Jurkat, Clone E6-1 (cell line): ENCODE measurements at regions not wholly inside any gene's neighbourhood (a gene's known extent, or its start where the extent isn't known, plus 50 kb on each side); places are given as distances from the start of the nearest gene placed in this dataset.

ENCODE experiments used
- DNase-seq: peaks from one replicate; pipeline ENCODE4 v3.0.0-alpha.2; 2011; ENCODE audit warnings: low read depth, low spot score
- H3K4me3 ChIP-seq: 2 replicates; pipeline ENCODE4 v1.5.1; 2011; ENCODE audit warnings: mild to moderate bottlenecking, low read length, control low read depth, moderate library complexity

DNA sequence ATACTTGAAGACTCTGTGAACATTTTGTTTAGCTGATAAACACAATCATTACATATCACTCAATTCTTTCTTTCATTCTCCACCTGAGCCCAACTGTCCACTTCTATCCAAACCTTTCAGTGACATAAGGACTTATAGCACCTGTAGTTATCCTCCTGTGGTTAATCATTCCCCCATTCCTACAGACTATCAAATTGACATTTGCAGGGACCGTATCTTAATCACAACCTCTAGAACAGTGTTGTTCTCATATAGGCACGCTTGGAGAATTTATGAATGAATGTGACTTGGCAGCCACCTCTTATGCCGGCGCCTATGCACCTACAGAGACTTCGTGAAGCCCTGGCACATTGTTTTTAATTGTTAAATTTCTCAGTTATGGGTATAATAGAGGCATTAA lies 83.9 kb upstream of the CXADR start:
- DNase-seq, result no peak
- no peak overlapping the region for H3K4me3 ChIP-seq

DNA sequence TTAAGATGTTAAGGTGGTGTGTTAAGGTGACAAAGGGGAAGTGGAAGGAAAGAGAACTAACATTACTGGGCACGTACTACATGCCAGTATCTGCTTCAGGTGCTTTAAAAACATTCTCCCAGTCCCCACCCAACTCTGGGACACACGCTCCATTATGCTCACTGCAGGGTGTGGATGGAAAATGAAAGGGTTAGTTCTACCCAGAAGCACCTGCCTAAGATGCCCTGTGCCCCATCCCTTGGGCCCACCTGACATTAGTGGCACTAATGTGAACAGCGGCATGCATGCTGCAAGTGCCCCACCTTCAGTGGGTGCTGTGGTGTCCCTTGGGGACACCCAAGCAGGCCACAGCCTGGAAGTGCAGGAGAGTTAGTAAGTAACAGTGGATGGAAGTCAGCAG lies 82.9 kb upstream of the CXADR start:
- no peak overlapping the region for H3K4me3 ChIP-seq
- no peak for DNase-seq

DNA sequence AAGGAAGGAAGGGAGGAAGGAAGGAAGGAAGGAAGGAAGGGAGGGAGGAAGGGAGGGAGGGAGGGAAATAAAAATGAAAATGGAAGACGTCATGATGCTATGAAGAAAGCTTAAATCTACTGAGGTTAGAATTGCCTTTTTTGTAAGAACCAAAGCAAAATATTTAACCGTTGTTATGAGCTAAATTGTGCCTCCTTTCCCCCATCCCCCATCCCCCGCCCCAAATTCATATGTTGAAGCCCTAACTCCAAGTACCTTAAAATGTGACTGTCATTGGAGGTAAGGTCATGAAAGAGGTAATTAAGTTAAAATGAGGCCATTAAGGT lies 80.1 kb upstream of the CXADR start:
- no peak for DNase-seq
- no peak overlapping the region for H3K4me3 ChIP-seq

DNA sequence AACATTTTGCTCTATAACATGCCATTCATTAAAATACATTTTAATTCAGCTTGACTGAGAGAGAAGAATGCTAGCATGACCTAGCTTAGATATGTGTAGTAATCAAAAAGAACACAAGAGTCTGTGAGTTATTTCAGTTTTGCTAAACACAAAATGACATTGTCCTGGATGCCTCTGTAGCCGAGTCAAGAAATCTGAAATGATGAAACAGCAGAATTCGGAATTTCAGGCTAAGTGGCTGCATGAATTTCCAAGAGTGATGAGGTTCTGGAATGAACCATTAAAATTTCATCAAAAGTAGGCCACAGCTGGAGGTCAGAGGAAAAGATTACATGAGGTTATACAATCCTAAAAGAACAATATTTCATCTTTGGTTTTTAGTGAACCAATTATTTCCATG lies 79.1 kb upstream of the CXADR start:
- H3K4me3 ChIP-seq, result no peak overlapping the region
- DNase-seq, result no peak

DNA sequence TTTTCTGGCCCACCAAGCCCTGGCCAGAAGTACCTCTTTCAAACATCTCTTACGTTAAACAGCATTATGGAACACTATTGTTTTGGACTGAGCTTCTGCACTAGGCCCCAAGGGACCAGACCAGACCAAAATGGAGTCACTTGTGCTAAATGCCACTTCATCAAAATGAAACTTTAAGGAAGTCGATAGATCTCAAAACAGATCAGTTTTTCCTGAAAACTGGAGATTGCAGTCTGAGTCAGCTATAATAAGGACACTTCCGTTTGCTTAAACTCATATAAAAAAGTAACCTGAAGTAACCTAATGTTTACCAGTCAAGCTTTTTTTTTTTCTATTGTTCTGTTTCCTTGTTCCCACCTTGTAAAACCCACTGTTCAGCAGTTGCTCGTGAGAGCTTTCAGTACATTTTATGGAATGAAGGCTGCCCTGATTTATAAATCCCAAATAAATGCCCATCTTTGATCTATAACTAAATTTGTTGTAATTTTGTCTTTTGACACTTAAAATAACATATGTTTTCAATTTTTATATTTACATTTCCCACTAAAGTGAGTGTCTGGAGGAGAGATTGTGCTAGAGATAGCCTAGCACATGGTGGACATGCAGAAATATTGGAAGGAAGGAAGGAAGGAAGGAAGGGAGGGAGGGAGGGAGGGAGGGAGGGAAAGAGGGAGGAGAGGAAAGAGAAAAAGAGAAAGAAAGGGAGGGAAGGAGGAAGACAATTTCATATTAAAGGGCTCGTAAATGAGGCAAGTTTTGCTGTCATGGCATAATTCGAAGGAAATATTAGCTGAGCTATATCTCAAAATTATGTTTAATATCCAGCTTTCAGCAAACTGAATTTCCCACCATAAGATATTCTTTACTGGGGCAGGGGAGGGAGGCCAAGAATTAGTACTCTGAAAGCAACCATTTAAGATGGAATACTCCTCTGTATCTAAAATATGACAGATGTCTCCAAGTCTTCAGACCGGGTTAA lies 77.0 kb upstream of the CXADR start:
- H3K4me3 ChIP-seq, result no peak overlapping the region
- DNase-seq, result no peak

DNA sequence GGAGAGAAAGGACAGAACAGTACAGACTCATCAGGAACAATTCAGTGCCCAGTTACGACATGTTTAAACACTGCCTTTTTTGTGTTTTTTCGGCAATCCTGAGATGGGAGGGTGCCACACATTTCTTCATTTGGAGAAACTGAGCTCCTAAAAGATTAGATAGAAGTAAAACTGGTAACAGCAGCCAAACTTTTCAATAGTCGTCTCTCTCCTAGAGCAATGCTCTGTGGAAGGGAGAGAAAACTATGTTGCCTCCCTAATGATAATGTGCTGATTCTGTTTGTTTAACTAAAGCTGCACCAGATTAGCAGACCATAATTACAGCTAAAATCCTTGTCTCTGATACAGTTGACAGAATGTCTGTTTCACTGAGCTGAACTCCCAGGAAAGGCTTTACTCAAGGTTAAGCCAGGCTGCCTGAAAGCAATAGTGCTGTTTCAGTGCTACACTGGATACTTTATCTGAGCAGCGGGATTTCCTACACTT lies 76.2 kb upstream of the CXADR start:
- no peak overlapping the region for H3K4me3 ChIP-seq
- DNase-seq, result no peak

DNA sequence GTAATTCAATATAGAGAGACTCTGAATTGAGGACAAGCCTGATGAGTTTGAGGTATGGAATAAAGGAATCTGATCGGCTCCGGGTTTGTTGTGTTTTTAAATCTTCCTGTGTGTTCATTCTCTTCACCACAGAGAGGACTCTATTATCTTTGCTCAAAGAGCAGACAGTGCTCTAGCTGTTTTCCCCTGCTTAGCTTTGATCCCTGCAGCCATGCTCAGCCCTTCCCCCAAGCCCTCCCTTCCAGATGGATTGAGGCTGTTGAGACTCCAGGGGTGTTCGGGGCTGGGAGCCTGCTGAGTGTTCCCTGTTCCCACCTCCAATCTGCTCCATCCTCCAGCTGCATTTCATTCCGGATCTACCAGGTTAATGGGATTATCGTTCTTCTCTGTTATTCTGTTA lies 74.2 kb upstream of the CXADR start:
- DNase-seq, result no peak
- no peak overlapping the region for H3K4me3 ChIP-seq

DNA sequence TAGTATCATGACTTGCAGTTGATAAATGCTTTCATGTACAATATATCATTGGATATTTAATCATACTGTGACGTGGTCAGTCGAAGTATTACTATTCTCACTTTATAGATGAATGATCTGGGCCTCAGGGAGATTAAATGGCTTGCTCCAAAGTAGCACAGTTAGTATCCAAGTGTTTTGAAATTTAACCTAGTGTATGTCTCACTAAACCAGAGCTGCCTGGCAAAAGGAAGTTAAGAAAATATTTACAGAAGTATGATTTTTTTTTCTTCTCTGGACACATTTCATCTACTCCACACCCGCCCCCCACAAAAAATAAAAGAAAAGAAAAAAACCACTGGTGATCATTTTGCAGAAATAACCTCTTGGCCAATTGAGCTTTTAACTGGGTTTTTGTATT lies 71.9 kb upstream of the CXADR start:
- no peak for DNase-seq
- no peak overlapping the region for H3K4me3 ChIP-seq

DNA sequence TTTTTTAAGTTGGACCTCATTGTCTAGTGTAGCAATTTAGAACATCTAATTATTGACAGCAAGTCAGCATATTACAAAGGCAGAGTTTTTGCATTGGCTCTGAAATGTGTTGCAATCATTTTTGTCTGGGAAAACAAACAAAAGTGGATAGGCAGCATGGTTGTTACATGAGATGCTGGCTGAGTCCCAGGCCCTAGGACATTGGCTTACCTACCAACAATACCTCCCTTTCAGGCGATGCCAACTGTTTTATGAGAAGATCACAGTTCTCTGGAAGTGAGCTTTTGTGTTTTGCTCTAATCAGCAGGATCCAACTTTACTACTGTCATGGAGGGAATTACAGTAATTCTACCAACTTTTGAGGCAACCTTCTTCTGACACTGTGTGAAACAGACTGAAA lies 71.5 kb upstream of the CXADR start:
- H3K4me3 ChIP-seq, result no peak overlapping the region
- no peak for DNase-seq

DNA sequence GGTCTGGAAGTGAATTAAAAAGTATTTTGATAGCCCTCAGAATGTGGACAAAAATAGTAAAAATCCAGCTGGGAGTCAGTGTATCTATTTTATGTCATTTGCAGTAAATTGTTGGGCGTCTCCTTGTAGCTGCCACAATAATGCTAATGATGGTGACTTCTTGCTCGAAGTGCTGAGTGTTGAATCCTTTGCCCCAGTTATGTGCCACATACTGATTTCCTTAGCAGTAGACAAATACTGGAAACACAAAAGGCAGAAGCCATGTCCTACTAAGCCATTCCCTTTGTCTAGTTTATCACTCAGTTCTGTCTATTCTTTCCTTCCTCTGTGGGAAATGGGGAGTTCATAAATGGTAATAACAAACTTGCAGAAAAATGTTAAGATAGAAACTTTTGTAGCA lies 70.7 kb upstream of the CXADR start:
- H3K4me3 ChIP-seq, result no peak overlapping the region
- no peak for DNase-seq

DNA sequence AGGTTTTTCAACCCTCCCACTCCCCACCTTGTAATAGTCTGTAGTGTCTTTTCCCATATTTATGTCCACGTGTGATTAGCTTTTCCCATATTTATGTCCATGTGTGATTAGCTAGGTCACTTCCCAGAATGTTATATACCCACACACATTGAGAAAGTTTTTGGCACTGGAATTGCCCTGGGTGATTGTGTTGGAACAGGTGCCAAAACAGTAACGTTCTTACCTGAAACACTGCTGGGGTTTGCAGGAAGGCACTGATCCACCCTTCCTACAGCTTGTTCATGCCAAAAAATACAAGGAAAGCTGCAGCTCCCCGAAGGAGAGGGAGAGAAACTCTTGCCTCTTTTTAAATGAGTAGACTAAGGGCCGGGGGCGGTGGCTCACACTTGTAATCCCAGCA lies 68.0 kb upstream of the CXADR start:
- no peak for DNase-seq
- no peak overlapping the region for H3K4me3 ChIP-seq

DNA sequence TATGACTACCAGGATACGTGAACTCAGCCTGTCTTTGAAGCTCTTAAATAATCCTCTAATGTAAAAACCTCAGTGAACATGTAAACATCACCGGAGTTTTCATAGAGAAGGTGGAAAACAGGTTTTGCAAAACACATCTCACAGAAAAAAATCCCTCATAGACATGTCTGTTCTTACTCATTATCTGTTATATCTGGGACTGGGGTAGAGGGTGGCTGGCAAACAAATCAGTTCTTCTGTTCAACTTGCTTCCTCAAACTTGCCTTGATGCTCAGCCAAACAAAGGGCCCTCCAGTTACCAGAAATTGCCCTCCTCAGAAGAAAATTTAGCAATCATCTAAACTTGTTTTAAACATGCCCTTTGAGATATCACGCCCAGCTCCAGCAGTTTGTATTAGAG lies 66.1 kb upstream of the CXADR start:
- no peak for DNase-seq
- no peak overlapping the region for H3K4me3 ChIP-seq

DNA sequence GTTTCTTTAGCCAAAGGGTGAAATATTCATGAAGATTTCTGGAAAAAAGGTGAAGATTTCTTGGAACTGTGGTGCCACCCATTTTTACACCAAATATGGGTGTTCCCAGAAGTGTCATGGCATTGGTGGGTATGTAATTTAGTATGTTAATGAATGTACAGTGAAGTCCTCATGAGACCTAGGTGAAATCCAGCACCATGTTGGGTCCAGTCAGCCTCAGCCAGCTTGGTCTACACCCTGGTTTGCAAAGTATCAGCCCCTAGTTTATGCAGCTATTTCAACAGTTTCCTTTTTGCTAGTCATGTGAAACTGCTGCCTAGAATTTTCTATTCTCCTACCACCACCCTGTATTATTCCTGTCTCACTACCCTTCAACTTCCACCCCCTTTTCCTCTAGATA lies 63.1 kb upstream of the CXADR start:
- no peak overlapping the region for H3K4me3 ChIP-seq
- no peak for DNase-seq

DNA sequence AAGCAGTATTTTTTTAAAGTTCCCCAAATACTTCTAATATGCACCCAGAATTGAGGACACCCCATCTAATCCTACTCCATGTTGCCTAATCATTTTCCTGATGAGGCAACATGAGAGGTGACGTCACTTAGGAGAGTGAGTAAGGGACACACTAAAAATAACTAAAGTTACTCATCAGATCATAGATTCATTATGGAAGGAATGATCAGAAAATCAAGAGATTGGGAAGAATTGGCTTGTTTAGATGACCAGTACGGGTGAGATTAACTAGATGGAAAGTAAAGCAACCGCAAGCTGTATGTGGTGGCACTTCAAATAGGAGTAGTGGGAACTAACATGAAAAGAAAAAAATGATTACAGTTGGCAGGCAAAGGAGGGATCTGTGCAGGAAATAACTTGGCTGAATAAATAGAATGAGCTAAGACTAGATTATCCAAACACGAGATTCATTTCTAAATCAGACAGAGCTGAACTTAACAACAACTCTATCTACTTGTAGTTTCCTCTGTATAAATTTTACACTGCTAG lies 61.4 kb upstream of the CXADR start:
- no peak overlapping the region for H3K4me3 ChIP-seq
- DNase-seq, result no peak

DNA sequence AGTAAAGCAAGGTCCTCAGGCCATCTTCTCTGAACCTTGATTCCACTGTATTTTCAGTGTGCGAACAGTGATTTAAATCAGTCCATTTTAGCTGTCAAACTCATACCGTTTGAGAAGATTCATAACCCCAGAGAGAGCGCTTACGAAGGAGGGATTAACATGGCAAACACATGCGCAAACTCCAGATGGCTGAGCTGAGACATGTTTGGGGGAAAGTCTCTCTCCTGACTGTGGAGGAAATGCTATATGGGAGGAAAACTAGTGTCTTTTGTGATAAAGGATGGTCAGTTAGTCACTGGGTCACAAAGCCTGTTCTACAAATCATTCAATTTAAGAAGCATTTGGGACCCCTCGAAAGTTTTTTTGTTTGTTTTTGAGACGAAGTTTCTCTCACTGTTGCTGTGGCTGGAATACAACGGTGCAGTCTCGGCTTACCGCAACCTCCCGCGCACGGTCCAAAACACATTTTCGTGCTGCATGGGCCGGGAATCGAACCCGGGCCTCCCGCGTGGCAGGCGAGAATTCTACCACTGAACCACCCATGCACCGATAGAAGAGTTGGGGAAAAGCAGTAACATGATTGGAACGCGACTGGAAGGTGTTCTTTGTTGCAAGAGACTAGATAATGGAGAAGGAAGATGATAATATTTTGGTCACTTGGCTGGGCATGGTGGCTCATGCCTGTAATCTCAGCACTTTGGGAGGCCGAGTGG lies 58.4 kb upstream of the CXADR start:
- DNase-seq, result peak; percentile 11
- no peak overlapping the region for H3K4me3 ChIP-seq

DNA sequence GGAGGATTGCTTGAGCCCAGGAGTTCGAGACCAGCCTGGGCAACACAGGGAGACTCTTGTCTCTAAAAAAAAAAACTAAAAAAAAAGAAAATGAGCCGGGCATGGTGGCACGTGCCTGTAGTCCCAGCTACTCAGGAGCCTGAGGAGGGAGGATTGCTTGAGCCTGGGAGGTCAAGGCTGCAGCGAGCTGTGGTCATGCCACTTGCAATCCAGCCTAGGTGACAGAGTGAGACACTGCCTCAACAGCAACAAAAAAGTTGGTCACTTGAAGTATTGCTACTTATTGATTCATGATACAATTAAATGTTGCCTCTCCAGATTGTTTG lies 57.9 kb upstream of the CXADR start:
- no peak overlapping the region for H3K4me3 ChIP-seq

DNA sequence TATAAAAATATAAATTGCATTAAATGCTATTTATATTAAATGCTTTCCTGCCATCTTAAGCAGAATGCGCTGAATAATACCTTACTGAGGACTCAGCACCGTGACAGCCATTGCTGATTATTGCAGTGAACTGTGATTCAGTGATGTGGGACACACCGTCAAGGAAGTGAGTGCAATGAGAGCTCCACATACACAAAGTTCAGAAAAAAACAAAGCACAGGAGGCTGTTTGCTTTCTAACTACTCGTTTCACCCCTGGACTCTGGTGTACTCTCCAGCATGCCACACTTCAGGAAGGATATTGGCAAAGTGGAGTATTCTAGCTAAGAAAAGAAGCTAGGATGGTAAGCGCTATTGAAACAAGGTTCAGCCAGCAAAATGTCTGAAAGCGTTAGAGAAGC lies 57.4 kb upstream of the CXADR start:
- no peak for DNase-seq
- H3K4me3 ChIP-seq, result no peak overlapping the region

More for the DNA sequence above, 57.9 kb upstream of the CXADR start:
- DNase-seq, result no peak

DNA sequence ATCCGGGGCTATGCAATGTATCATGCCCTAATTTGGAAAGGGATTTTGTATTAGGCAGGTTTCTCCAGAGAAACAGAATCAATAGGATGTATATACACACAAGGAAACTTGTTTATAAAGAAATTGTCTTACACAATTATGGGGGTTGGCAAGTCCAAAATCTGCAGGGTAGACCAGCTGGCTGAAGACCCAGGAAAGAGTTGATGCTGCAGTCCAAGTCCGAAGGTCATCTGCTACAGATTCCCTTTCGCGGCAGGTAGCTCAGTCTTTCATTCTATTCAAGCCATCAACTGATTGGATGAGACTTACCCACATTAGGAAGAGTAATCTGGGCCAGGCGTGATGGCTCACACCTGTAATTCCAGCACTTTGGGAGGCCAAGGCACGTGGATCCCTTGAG lies 54.6 kb upstream of the CXADR start:
- DNase-seq, result no peak
- no peak overlapping the region for H3K4me3 ChIP-seq

DNA sequence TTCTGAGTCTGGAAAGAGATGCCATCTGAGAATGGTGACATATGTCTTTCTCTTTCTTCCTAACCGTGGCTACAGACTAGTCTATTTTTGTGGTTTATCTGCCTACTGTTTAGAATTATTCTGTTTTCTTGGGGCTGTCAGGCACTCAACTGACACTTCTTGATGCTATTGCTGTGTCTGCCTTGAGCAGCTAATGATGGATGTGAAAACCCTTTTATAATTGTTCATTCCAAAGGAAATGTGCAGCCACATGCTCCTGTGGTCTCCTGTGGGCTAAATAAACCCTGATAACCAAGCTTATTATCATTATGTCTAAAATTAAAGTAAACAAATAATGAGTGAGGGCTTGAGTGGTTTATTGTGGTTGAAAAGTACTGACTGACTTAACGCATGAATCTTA lies 52.7 kb upstream of the CXADR start:
- H3K4me3 ChIP-seq, result no peak overlapping the region
- no peak for DNase-seq

DNA sequence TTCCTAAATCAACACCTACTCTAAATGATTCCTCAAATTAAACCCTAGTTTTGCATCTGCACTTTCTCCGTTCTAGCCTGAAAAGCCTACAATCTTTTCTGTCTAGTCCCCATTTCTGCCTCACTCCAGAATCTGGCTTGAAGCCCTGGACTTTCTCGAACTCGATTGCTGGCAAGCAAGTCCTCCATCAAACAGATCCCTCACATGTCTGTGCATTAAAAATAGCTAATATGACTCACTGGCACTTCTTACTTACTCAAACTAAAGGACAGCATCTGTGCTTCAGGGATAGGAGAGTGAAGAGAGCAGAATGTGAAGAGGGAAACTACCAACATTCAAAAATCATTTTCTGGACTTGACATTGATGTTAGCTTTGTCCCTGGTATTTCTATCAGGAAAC lies 51.8 kb upstream of the CXADR start:
- no peak for DNase-seq

DNA sequence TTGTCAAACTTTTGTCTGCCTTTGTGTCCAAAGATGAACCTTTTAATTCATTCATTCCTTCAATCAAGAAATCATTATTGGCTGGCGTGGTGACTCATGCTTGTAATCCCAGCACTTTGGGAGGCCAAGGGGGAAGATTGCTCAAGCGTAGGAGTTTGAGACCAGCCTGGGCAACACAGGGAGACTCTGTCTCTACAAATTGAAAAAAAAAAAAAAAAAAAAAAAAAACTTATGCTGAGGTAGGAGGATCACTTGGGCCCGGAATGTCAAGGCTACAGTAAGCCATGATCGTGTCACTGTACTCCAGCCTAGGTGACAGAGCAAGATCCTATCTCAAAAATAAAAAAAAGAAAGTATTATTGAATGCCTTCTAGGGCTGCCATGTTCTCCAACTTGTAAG lies 51.3 kb upstream of the CXADR start:
- DNase-seq, result no peak
- H3K4me3 ChIP-seq, result no peak overlapping the region

More for the DNA sequence above, 51.8 kb upstream of the CXADR start:
- H3K4me3 ChIP-seq, result no peak overlapping the region
